Uterus (tissue), 3 donors: ENCODE measurements at regions not wholly inside any gene's neighbourhood (a gene's known extent, or its start where the extent isn't known, plus 50 kb on each side); places are given as distances from the start of the nearest gene placed in this dataset.

Experiments used
- DNase-seq, 2 donors: peaks; one replicate each; pipeline ENCODE4 v3.0.0-alpha.2; 2019 to 2020
- H3K27ac ChIP-seq, 2 donors: fragments of 200-600 bp; sonication (generic); 1 replicate in 1 of 2; 2 replicates in 1 of 2; pipeline ENCODE4 v1.5.1; 2016 to 2018
- H3K27me3 ChIP-seq, 2 donors: fragments of 200-600 bp; sonication (generic); one replicate each; pipeline ENCODE4 v1.5.1; 2018 to 2019; ENCODE audit warnings: control low read depth in 1 of 2
- H3K36me3 ChIP-seq, 2 donors: fragments of 200-600 bp; sonication (generic); one replicate each; pipeline ENCODE4 v1.5.1; 2019; ENCODE audit warnings: control low read depth in 1 of 2
- H3K4me1 ChIP-seq, 2 donors: fragments of 200-600 bp; sonication (generic); one replicate each; pipeline ENCODE4 v1.5.1; 2018 to 2019; ENCODE audit warnings: control low read depth in 1 of 2
- H3K4me3 ChIP-seq, 2 donors: fragments of 200-600 bp; sonication (generic); 1 replicate in 1 of 2; 2 replicates in 1 of 2; pipeline ENCODE4 v1.5.1; 2018 to 2019; ENCODE audit warnings: mild to moderate bottlenecking in 1 of 2
- H3K9me3 ChIP-seq, 2 donors: fragments of 200-600 bp; sonication (generic); one replicate each; pipeline ENCODE4 v1.5.1; 2019; ENCODE audit warnings: control low read depth in 1 of 2
- CTCF ChIP-seq, 4 experiments: fragments of 200-600 bp in 2 of 4; fragments of 450-650 bp in 2 of 4; sonication (generic) in 2 of 4; IDR thresholded peaks; one replicate each; pipeline ENCODE4 v1.5.1; 2016 to 2019; ENCODE audit warnings: antibody characterized with exemption in 4 of 4, mild to moderate bottlenecking in 2 of 4, moderate library complexity in 1 of 4
- POLR2A ChIP-seq, 2 donors: fragments of 450-650 bp; IDR thresholded peaks; one replicate each; pipeline ENCODE4 v1.6.1; 2016; ENCODE audit warnings: antibody characterized with exemption in 2 of 2, mild to moderate bottlenecking in 1 of 2, moderate library complexity in 1 of 2
- intact Hi-C: fragments of 100-400 bp; cut with DNase I; formaldehyde crosslinking; loops from one replicate; pipeline ENCODE4 v1.15.1; 2023; ENCODE audit warnings: low total_unique reads
- donor health status: DM: yes; HTN: yes; CAD: no.

GRCh38 chr19:30932854-30933253 is 416.4 kb downstream of the TSHZ3 start:
- H3K4me3 ChIP-seq = no peak overlapping the region

GRCh38 chr19:30930941-30931706 is 418.1 kb downstream of the TSHZ3 start:
- Histone ChIP-seq H3K27ac (no peak overlapping the region), H3K4me1 (no peaks in the 10 kb centered on the region), H3K9me3 (no peaks in the 10 kb centered on the region), H3K36me3 (no peaks in the 10 kb centered on the region), H3K27me3 (no peaks in the 10 kb centered on the region), H3K4me3 (no peak overlapping the region)
- TF ChIP-seq CTCF (IDR thresholded peaks at IDR 0.05) = no peak
- no peak for TF ChIP-seq POLR2A (IDR thresholded peaks at IDR 0.05)
- DNase-seq = no peak
- intact Hi-C loops = no loop called here

More at GRCh38 chr19:30932854-30933253, 416.4 kb downstream of the TSHZ3 start:
- Histone ChIP-seq H3K36me3 (no peaks in the 10 kb centered on the region), H3K27ac (no peak overlapping the region), H3K4me1 (no peaks in the 10 kb centered on the region), H3K27me3 (no peaks in the 10 kb centered on the region), H3K9me3 (no peaks in the 10 kb centered on the region)
- no peak for TF ChIP-seq POLR2A (IDR thresholded peaks at IDR 0.05)
- no peak for TF ChIP-seq CTCF (IDR thresholded peaks at IDR 0.05)
- intact Hi-C loops = no loop called here
- DNase-seq = no peak

- no peak for DNase-seq
These were observed 421.5 kb downstream of the TSHZ3 start for GRCh38 chr19:30927705-30928104.

GRCh38 chr19:30924670-30925069 is 424.6 kb downstream of the TSHZ3 start:
- DNase-seq = no peak

More at GRCh38 chr19:30927705-30928104, 421.5 kb downstream of the TSHZ3 start:
- H3K9me3 ChIP-seq = no peaks in the 10 kb centered on the region
- intact Hi-C loops = no loop called here
- no peaks in the 10 kb centered on the region for H3K27me3 ChIP-seq
- no peak overlapping the region for H3K4me3 ChIP-seq
- no peak overlapping the region for H3K27ac ChIP-seq
- no peak for TF ChIP-seq CTCF (IDR thresholded peaks at IDR 0.05)
- no peak for TF ChIP-seq POLR2A (IDR thresholded peaks at IDR 0.05)
- no peaks in the 10 kb centered on the region for H3K4me1 ChIP-seq
- no peaks in the 10 kb centered on the region for H3K36me3 ChIP-seq

More at GRCh38 chr19:30924670-30925069, 424.6 kb downstream of the TSHZ3 start:
- Histone ChIP-seq H3K9me3 (no peaks in the 10 kb centered on the region), H3K4me3 (no peak overlapping the region), H3K36me3 (no peaks in the 10 kb centered on the region), H3K27me3 (no peaks in the 10 kb centered on the region), H3K4me1 (no peaks in the 10 kb centered on the region), H3K27ac (no peak overlapping the region)
- TF ChIP-seq CTCF (IDR thresholded peaks at IDR 0.05) = no peak
- no peak for TF ChIP-seq POLR2A (IDR thresholded peaks at IDR 0.05)
- intact Hi-C loops = no loop called here
